MCF 10A (cell line): ENCODE measurements at regions not wholly inside any gene's neighbourhood (a gene's known extent, or its start where the extent isn't known, plus 50 kb on each side); places are given as distances from the start of the nearest gene placed in this dataset.

Experiments used
- BruUV-seq: library from RNA; stranded (reverse); fragments of 400-500 nt; replicated peaks from 2 replicates; lab custom pipeline; 2021; lab: Mats Ljungman, UMichigan
- CTCF ChIA-PET: fragments of 300-600 bp; sonication (Branson Sonifier 250); formaldehyde crosslinking; extraction: SDS; loops from one replicate; lab custom pipeline; 2021; ENCODE audit warnings: antibody characterized with exemption, inconsistent platforms; lab: Yijun Ruan, JAX
- POLR2A ChIA-PET: fragments of 300-600, 350-650 bp; sonication (Branson Sonifier 250); formaldehyde crosslinking; extraction: SDS; loops from one replicate; lab custom pipeline; 2020; ENCODE audit warnings: antibody characterized with exemption, inconsistent platforms; lab: Yijun Ruan, JAX
- DNase-seq: peaks from one replicate; pipeline ENCODE4 v3.0.0-alpha.2; 2018; ENCODE audit not compliant: unreplicated experiment
- H3K27ac Mint-ChIP-seq: one replicate; pipeline ENCODE4 v1.8.0; 2022; ENCODE audit warnings: mild to moderate bottlenecking, low read depth, mixed read lengths; ENCODE audit not compliant: unreplicated experiment
- H3K27me3 Mint-ChIP-seq: one replicate; pipeline ENCODE4 v1.8.0; 2022; ENCODE audit warnings: mixed read lengths; ENCODE audit not compliant: insufficient read depth, unreplicated experiment
- H3K36me3 Mint-ChIP-seq: one replicate; pipeline ENCODE4 v1.8.0; 2022; ENCODE audit warnings: mild to moderate bottlenecking, moderate library complexity, mixed read lengths; ENCODE audit not compliant: insufficient read depth, unreplicated experiment
- H3K4me1 Mint-ChIP-seq: one replicate; pipeline ENCODE4 v1.8.0; 2022; ENCODE audit warnings: mixed read lengths; ENCODE audit not compliant: insufficient read depth, unreplicated experiment
- H3K4me3 Mint-ChIP-seq: one replicate; pipeline ENCODE4 v1.8.0; 2022; ENCODE audit warnings: mild to moderate bottlenecking, moderate library complexity, mixed read lengths; ENCODE audit not compliant: unreplicated experiment
- H3K9me3 Mint-ChIP-seq: one replicate; pipeline ENCODE4 v1.8.0; 2022; ENCODE audit warnings: mixed read lengths; ENCODE audit not compliant: unreplicated experiment
- CTCF ChIP-seq: fragments of 200-600 bp; IDR thresholded peaks from one replicate; pipeline ENCODE4 v1.8.0; 2022; ENCODE audit warnings: antibody characterized with exemption, mild to moderate bottlenecking; ENCODE audit not compliant: unreplicated experiment
- intact Hi-C: fragments of 100-400 bp; cut with micrococcal nuclease; formaldehyde crosslinking; loops from 2 replicates; pipeline ENCODE4 v1.14.1; 2022

GRCh38 chr14:53306267-53306721 is 153.2 kb upstream of the DDHD1 start:
- peak overlapping the region; percentile 63 for H3K27ac Mint-ChIP-seq
- peak; percentile 66 for DNase-seq
- ChIA-PET CTCF (interaction anchor here (0.5 to 4.9 kb wide), 18 partner anchors 11 to 1886 kb away, joined by 3 to 46 read pairs (median 4); no protein-coding TSS in a partner anchor), POLR2A (interaction anchor here (0.7 kb wide), 1 partner anchor 1538 kb away, joined by 3 read pairs; no protein-coding TSS in a partner anchor)
- peaks cover 20% of the 10 kb centered on the region for H3K9me3 Mint-ChIP-seq
- no TSS peak for BruUV-seq
- TF ChIP-seq CTCF: peak; percentile 68
- H3K4me1 Mint-ChIP-seq: no peaks in the 10 kb centered on the region
- intact Hi-C loops: loop anchor here (1.0 to 10.0 kb wide), 6 partner anchors 251 to 1521 kb away; no protein-coding TSS in a partner anchor
- H3K27me3 Mint-ChIP-seq: no peaks in the 10 kb centered on the region
- H3K36me3 Mint-ChIP-seq: no peaks in the 10 kb centered on the region
- peak overlapping the region; percentile 74 for H3K4me3 Mint-ChIP-seq

GRCh38 chr14:53304726-53305381 is 151.7 kb upstream of the DDHD1 start:
- Mint-ChIP-seq H3K27ac (no peak overlapping the region), H3K36me3 (no peaks in the 10 kb centered on the region), H3K4me3 (no peak overlapping the region), H3K4me1 (no peaks in the 10 kb centered on the region), H3K9me3 (peaks cover 9% of the 10 kb centered on the region), H3K27me3 (no peaks in the 10 kb centered on the region)
- intact Hi-C loops: loop anchor here (5.0 to 10.0 kb wide), 4 partner anchors 340 to 1520 kb away; no protein-coding TSS in a partner anchor
- BruUV-seq: no TSS peak
- CTCF ChIA-PET: interaction anchor here (0.5 to 4.9 kb wide), 10 partner anchors 9 to 1043 kb away, joined by 3 to 46 read pairs (median 6); partner anchors contain the start of gene FERMT2
- no peak for TF ChIP-seq CTCF
- DNase-seq: no peak
- POLR2A ChIA-PET: no interaction called here

GRCh38 chr14:53295985-53296582 is 143.0 kb upstream of the DDHD1 start:
- H3K9me3 Mint-ChIP-seq: no peaks in the 10 kb centered on the region
- no peak overlapping the region for H3K4me3 Mint-ChIP-seq
- intact Hi-C loops: loop anchor here (2.0 kb wide), 1 partner anchor 1053 kb away; no protein-coding TSS in a partner anchor
- CTCF ChIA-PET: interaction anchor here (0.5 to 2.9 kb wide), 45 partner anchors 9 to 1192 kb away, joined by 3 to 46 read pairs (median 3); partner anchors contain the start of gene DDHD1
- no TSS peak for BruUV-seq
- H3K4me1 Mint-ChIP-seq: no peaks in the 10 kb centered on the region
- peak; percentile 57 for TF ChIP-seq CTCF
- H3K27ac Mint-ChIP-seq: no peak overlapping the region
- H3K27me3 Mint-ChIP-seq: no peaks in the 10 kb centered on the region
- no peaks in the 10 kb centered on the region for H3K36me3 Mint-ChIP-seq
- POLR2A ChIA-PET: interaction anchor here (0.6 to 0.9 kb wide), 2 partner anchors 303 to 506 kb away, joined by 3 to 4 read pairs; no protein-coding TSS in a partner anchor
- peak; percentile 52 for DNase-seq

- POLR2A ChIA-PET: interaction anchor here (0.5 to 0.9 kb wide), 3 partner anchors 302 to 1012 kb away, joined by 3 to 4 read pairs (median 3); no protein-coding TSS in a partner anchor
- Mint-ChIP-seq H3K36me3 (no peaks in the 10 kb centered on the region), H3K4me3 (no peak overlapping the region), H3K27me3 (no peaks in the 10 kb centered on the region), H3K9me3 (no peaks in the 10 kb centered on the region), H3K27ac (no peak overlapping the region), H3K4me1 (no peaks in the 10 kb centered on the region)
- intact Hi-C loops: no loop called here
- no peak for TF ChIP-seq CTCF
- DNase-seq: no peak
- CTCF ChIA-PET: interaction anchor here (0.6 to 2.9 kb wide), 43 partner anchors 8 to 1193 kb away, joined by 3 to 46 read pairs (median 3); no protein-coding TSS in a partner anchor
- BruUV-seq: no TSS peak
Measured at GRCh38 chr14:53295372-53295771, 142.2 kb upstream of the DDHD1 start.
